ENCODE measurements at regions not wholly inside any gene's neighbourhood (a gene's known extent, or its start where the extent isn't known, plus 50 kb on each side); places are given as distances from the start of the nearest gene placed in this dataset.

- H3K27me3 Mint-ChIP-seq (ENCODE audit: low read depth in 2 of 2) = no peaks in the 10 kb centered on the region
- TF ChIP-seq, protein P1, sequence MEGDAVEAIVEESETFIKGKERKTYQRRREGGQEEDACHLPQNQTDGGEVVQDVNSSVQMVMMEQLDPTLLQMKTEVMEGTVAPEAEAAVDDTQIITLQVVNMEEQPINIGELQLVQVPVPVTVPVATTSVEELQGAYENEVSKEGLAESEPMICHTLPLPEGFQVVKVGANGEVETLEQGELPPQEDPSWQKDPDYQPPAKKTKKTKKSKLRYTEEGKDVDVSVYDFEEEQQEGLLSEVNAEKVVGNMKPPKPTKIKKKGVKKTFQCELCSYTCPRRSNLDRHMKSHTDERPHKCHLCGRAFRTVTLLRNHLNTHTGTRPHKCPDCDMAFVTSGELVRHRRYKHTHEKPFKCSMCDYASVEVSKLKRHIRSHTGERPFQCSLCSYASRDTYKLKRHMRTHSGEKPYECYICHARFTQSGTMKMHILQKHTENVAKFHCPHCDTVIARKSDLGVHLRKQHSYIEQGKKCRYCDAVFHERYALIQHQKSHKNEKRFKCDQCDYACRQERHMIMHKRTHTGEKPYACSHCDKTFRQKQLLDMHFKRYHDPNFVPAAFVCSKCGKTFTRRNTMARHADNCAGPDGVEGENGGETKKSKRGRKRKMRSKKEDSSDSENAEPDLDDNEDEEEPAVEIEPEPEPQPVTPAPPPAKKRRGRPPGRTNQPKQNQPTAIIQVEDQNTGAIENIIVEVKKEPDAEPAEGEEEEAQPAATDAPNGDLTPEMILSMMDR (IDR thresholded peaks at IDR 0.05) = no peak
- no peak overlapping the region for H3K27ac Mint-ChIP-seq
These were observed 918.6 kb upstream of the AUTS2 start for GRCh38 chr7:68679459-68680234.

DNA sequence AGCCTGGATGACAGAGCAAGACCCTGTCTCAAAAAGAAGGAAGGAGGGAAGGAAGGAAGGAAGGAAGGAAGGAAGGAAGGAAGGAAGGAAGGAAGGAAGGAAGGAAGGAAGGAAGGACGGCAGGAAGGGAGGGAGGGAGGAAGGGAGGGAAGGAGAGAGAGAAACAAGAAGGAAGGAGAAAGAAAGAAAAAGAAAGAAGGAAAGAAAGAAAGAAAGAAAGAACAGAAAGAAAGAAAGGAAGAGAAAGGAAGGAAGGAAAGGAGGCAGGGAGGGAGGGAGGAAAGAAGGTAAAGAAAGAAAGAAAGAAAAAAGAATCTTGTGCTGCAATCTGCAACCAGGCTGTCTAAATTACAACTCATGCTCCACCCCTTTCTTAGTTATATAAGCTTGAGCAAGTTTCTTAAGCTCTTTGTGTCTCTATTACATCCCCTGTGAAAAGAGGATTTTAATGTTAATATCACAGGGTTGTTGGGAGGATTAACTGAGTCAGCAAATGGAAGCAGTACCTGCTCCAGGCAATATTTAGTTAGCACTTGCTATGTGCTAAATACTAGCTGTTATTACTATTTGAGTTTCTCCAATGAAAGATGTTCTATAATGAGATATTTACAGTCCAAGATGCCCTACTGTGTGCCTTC is 917.9 kb upstream of the AUTS2 start:
- Histone ChIP-seq H3K27ac (ENCODE audit: low read length) (no peak overlapping the region), H3K9me3 (ENCODE audit: control insufficient read depth, insufficient read depth, low read length) (peaks cover 3% of the 10 kb centered on the region), H3K4me1 (ENCODE audit: control insufficient read depth, insufficient read depth, low read length) (no peaks in the 10 kb centered on the region), H3K27me3 (ENCODE audit: control insufficient read depth, insufficient read depth, low read length) (no peaks in the 10 kb centered on the region), H3K4me3 (ENCODE audit: low read length) (no peak overlapping the region), H3K36me3 (ENCODE audit: control insufficient read depth, insufficient read depth, low read length) (no peaks in the 10 kb centered on the region)
- ATAC-seq (no peak), DNase-seq (no peak)
- H3K4me1 Mint-ChIP-seq = no peaks in the 10 kb centered on the region
- TF ChIP-seq, protein P1 (IDR thresholded peaks at IDR 0.05) = no peak
- no peaks in the 10 kb centered on the region for H3K36me3 Mint-ChIP-seq
- 52% methylated on average over 1 of the region's 1 CpG for WGBS (ENCODE audit: insufficient coverage)
- no peak overlapping the region for H3K4me3 Mint-ChIP-seq
- intact Hi-C loops (cut with micrococcal nuclease) = no loop called here
- H3K27me3 Mint-ChIP-seq (ENCODE audit: low read depth in 2 of 2) = no peaks in the 10 kb centered on the region
- H3K27ac Mint-ChIP-seq = no peak overlapping the region
- peaks cover 7 to 29% of the 10 kb centered on the region in 2 donors for H3K9me3 Mint-ChIP-seq

More at GRCh38 chr7:68679459-68680234, 918.6 kb upstream of the AUTS2 start:
- Mint-ChIP-seq H3K36me3 (no peaks in the 10 kb centered on the region), H3K4me3 (no peak overlapping the region), H3K4me1 (no peaks in the 10 kb centered on the region), H3K9me3 (peaks cover 7 to 31% of the 10 kb centered on the region in 2 donors)
- DNase-seq (no peak), ATAC-seq (no peak)
- no peak overlapping the region for H3K27ac ChIP-seq (ENCODE audit: low read length)
- intact Hi-C loops (cut with micrococcal nuclease) = no loop called here
- H3K9me3 ChIP-seq (ENCODE audit: control insufficient read depth, insufficient read depth, low read length) = peaks cover 3% of the 10 kb centered on the region
- no peaks in the 10 kb centered on the region for H3K4me1 ChIP-seq (ENCODE audit: control insufficient read depth, insufficient read depth, low read length)
- no peaks in the 10 kb centered on the region for H3K36me3 ChIP-seq (ENCODE audit: control insufficient read depth, insufficient read depth, low read length)
- no peak overlapping the region for H3K4me3 ChIP-seq (ENCODE audit: low read length)
- H3K27me3 ChIP-seq (ENCODE audit: control insufficient read depth, insufficient read depth, low read length) = no peaks in the 10 kb centered on the region
- WGBS (ENCODE audit: insufficient coverage) = 79% methylated on average over 6 of the region's 7 CpGs

- no peak overlapping the region for H3K27ac ChIP-seq (ENCODE audit: low read length)
- no peaks in the 10 kb centered on the region for H3K36me3 ChIP-seq (ENCODE audit: control insufficient read depth, insufficient read depth, low read length)
- TF ChIP-seq, protein P1 (IDR thresholded peaks at IDR 0.05) = no peak
- Mint-ChIP-seq H3K27me3 (ENCODE audit: low read depth in 2 of 2) (no peaks in the 10 kb centered on the region), H3K4me1 (no peaks in the 10 kb centered on the region), H3K36me3 (no peaks in the 10 kb centered on the region), H3K27ac (no peak overlapping the region), H3K9me3 (peaks cover 7 to 26% of the 10 kb centered on the region in 2 donors), H3K4me3 (no peak overlapping the region)
- peaks cover 4% of the 10 kb centered on the region for H3K9me3 ChIP-seq (ENCODE audit: control insufficient read depth, insufficient read depth, low read length)
- intact Hi-C loops (cut with micrococcal nuclease) = no loop called here
- no peaks in the 10 kb centered on the region for H3K27me3 ChIP-seq (ENCODE audit: control insufficient read depth, insufficient read depth, low read length)
- no peak for ATAC-seq
- DNase-seq = no peak
- H3K4me1 ChIP-seq (ENCODE audit: control insufficient read depth, insufficient read depth, low read length) = no peaks in the 10 kb centered on the region
- no peak overlapping the region for H3K4me3 ChIP-seq (ENCODE audit: low read length)
- 26% methylated on average over 3 of the region's 5 CpGs for WGBS (ENCODE audit: insufficient coverage)
These were observed 915.4 kb upstream of the AUTS2 start for GRCh38 chr7:68682910-68683309.

Data from natural killer cell (primary cell).